ENCODE measurements at regions not wholly inside any gene's neighbourhood (a gene's known extent, or its start where the extent isn't known, plus 50 kb on each side); places are given as distances from the start of the nearest gene placed in this dataset.

- TF ChIP-seq CTCF (IDR thresholded peaks at IDR 0.05; ENCODE audit: insufficient read depth, low read length, poor library complexity, severe bottlenecking): no peak
- no peak for DNase-seq (ENCODE audit: extremely low read depth, insufficient read length)
- Histone ChIP-seq H3K36me3 (ENCODE audit: control insufficient read depth, insufficient read depth, low read length) (no peaks in the 10 kb centered on the region), H3K4me3 (replicated peaks; ENCODE audit: low read depth, low read length) (no peak overlapping the region), H3K27me3 (replicated peaks; ENCODE audit: control insufficient read depth, insufficient read depth, low read length) (no peaks in the 10 kb centered on the region)
Observed at GRCh38 chr7:96427143-96427542, 105.2 kb upstream of the SLC25A13 start.

- TF ChIP-seq CTCF (IDR thresholded peaks at IDR 0.05; ENCODE audit: insufficient read depth, low read length, poor library complexity, severe bottlenecking): no peak
Observed at GRCh38 chr7:96426685-96427084, 104.8 kb upstream of the SLC25A13 start.

GRCh38 chr7:96426027-96426426 lies 104.1 kb upstream of the SLC25A13 start:
- no peak for TF ChIP-seq CTCF (IDR thresholded peaks at IDR 0.05; ENCODE audit: insufficient read depth, low read length, poor library complexity, severe bottlenecking)
- H3K27me3 ChIP-seq (replicated peaks; ENCODE audit: control insufficient read depth, insufficient read depth, low read length): no peaks in the 10 kb centered on the region
- DNase-seq (ENCODE audit: extremely low read depth, insufficient read length): no peak
- no peak overlapping the region for H3K4me3 ChIP-seq (replicated peaks; ENCODE audit: low read depth, low read length)
- H3K36me3 ChIP-seq (ENCODE audit: control insufficient read depth, insufficient read depth, low read length): no peaks in the 10 kb centered on the region

More at GRCh38 chr7:96426685-96427084, 104.8 kb upstream of the SLC25A13 start:
- Histone ChIP-seq H3K4me3 (replicated peaks; ENCODE audit: low read depth, low read length) (no peak overlapping the region), H3K36me3 (ENCODE audit: control insufficient read depth, insufficient read depth, low read length) (no peaks in the 10 kb centered on the region), H3K27me3 (replicated peaks; ENCODE audit: control insufficient read depth, insufficient read depth, low read length) (no peaks in the 10 kb centered on the region)
- DNase-seq (ENCODE audit: extremely low read depth, insufficient read length): no peak

GRCh38 chr7:96424411-96424810 lies 102.5 kb upstream of the SLC25A13 start:
- TF ChIP-seq CTCF (IDR thresholded peaks at IDR 0.05; ENCODE audit: insufficient read depth, low read length, poor library complexity, severe bottlenecking): no peak
- H3K27me3 ChIP-seq (replicated peaks; ENCODE audit: control insufficient read depth, insufficient read depth, low read length): no peaks in the 10 kb centered on the region
- DNase-seq (ENCODE audit: extremely low read depth, insufficient read length): no peak

GRCh38 chr7:96422388-96422787 lies 100.5 kb upstream of the SLC25A13 start:
- no peak for TF ChIP-seq CTCF (IDR thresholded peaks at IDR 0.05; ENCODE audit: insufficient read depth, low read length, poor library complexity, severe bottlenecking)
- Histone ChIP-seq H3K4me3 (replicated peaks; ENCODE audit: low read depth, low read length) (no peak overlapping the region), H3K36me3 (ENCODE audit: control insufficient read depth, insufficient read depth, low read length) (no peaks in the 10 kb centered on the region), H3K27me3 (replicated peaks; ENCODE audit: control insufficient read depth, insufficient read depth, low read length) (no peaks in the 10 kb centered on the region)
- DNase-seq (ENCODE audit: extremely low read depth, insufficient read length): no peak

More at GRCh38 chr7:96424411-96424810, 102.5 kb upstream of the SLC25A13 start:
- H3K4me3 ChIP-seq (replicated peaks; ENCODE audit: low read depth, low read length): no peak overlapping the region
- H3K36me3 ChIP-seq (ENCODE audit: control insufficient read depth, insufficient read depth, low read length): no peaks in the 10 kb centered on the region

GRCh38 chr7:96418581-96418980 lies 96.7 kb upstream of the SLC25A13 start:
- no peak overlapping the region for H3K4me3 ChIP-seq (replicated peaks; ENCODE audit: low read depth, low read length)
- no peaks in the 10 kb centered on the region for H3K27me3 ChIP-seq (replicated peaks; ENCODE audit: control insufficient read depth, insufficient read depth, low read length)
- DNase-seq (ENCODE audit: extremely low read depth, insufficient read length): no peak
- no peaks in the 10 kb centered on the region for H3K36me3 ChIP-seq (ENCODE audit: control insufficient read depth, insufficient read depth, low read length)
- no peak for TF ChIP-seq CTCF (IDR thresholded peaks at IDR 0.05; ENCODE audit: insufficient read depth, low read length, poor library complexity, severe bottlenecking)

All from GM06990 (cell line).